ENCODE measurements at regions not wholly inside any gene's neighbourhood (a gene's known extent, or its start where the extent isn't known, plus 50 kb on each side); places are given as distances from the start of the nearest gene placed in this dataset.

GRCh38 chr3:118557513-118557912, 477.1 kb downstream of the IGSF11 start:
- H3K4me3 ChIP-seq (ENCODE audit: low read length), result no peak overlapping the region
- H2AFZ ChIP-seq (ENCODE audit: low read length), result no peak overlapping the region
- DNase-seq, result no peak
- H4K20me1 ChIP-seq (ENCODE audit: insufficient read depth, low read length), result no peaks in the 10 kb centered on the region
- no peaks in the 10 kb centered on the region for H3K79me2 ChIP-seq (ENCODE audit: low read length)
- no peaks in the 10 kb centered on the region for H3K4me1 ChIP-seq (ENCODE audit: low read length)
- no peak for TF ChIP-seq CTCF (IDR thresholded peaks at IDR 0.05; ENCODE audit: low read length)
- TF ChIP-seq EZH2 (optimal IDR thresholded peaks at IDR 0.05; ENCODE audit: low read depth, low read length), result no peak
- no peak for TF ChIP-seq EZH2phosphoT487 (IDR thresholded peaks at IDR 0.05; ENCODE audit: low read length)
- H3K27me3 ChIP-seq (replicated peaks; ENCODE audit: insufficient read depth, low read length), result no peaks in the 10 kb centered on the region
- no peak overlapping the region for H3K27ac ChIP-seq (ENCODE audit: low read length)
- no peak overlapping the region for H3K4me2 ChIP-seq (ENCODE audit: low read depth, low read length)
- no peaks in the 10 kb centered on the region for H3F3A ChIP-seq (ENCODE audit: insufficient read depth, low read length)
- no peaks in the 10 kb centered on the region for H3K36me3 ChIP-seq (replicated peaks; ENCODE audit: insufficient read depth, low read length)
- H3K9me3 ChIP-seq (replicated peaks; ENCODE audit: insufficient read depth, low read length), result no peaks in the 10 kb centered on the region
- H3K9ac ChIP-seq (ENCODE audit: low read length), result no peak overlapping the region
- H3K9me2 ChIP-seq (replicated peaks; ENCODE audit: insufficient read depth, low read length), result no peaks in the 10 kb centered on the region

- Histone ChIP-seq H3K9me2 (replicated peaks; ENCODE audit: insufficient read depth, low read length) (no peaks in the 10 kb centered on the region), H4K20me1 (ENCODE audit: insufficient read depth, low read length) (no peaks in the 10 kb centered on the region), H3K36me3 (replicated peaks; ENCODE audit: insufficient read depth, low read length) (no peaks in the 10 kb centered on the region), H3K4me3 (ENCODE audit: low read length) (no peak overlapping the region), H3K9me3 (replicated peaks; ENCODE audit: insufficient read depth, low read length) (no peaks in the 10 kb centered on the region), H3K79me2 (ENCODE audit: low read length) (no peaks in the 10 kb centered on the region), H3F3A (ENCODE audit: insufficient read depth, low read length) (no peaks in the 10 kb centered on the region), H3K4me2 (ENCODE audit: low read depth, low read length) (no peak overlapping the region), H3K27me3 (replicated peaks; ENCODE audit: insufficient read depth, low read length) (no peaks in the 10 kb centered on the region), H3K9ac (ENCODE audit: low read length) (no peak overlapping the region), H3K27ac (ENCODE audit: low read length) (no peak overlapping the region), H3K4me1 (ENCODE audit: low read length) (no peaks in the 10 kb centered on the region), H2AFZ (ENCODE audit: low read length) (no peak overlapping the region)
- TF ChIP-seq CTCF (IDR thresholded peaks at IDR 0.05; ENCODE audit: low read length), result no peak
- no peak for TF ChIP-seq EZH2 (optimal IDR thresholded peaks at IDR 0.05; ENCODE audit: low read depth, low read length)
- no peak for TF ChIP-seq EZH2phosphoT487 (IDR thresholded peaks at IDR 0.05; ENCODE audit: low read length)
- no peak for DNase-seq
Observed at GRCh38 chr3:118559286-118559685, 475.4 kb downstream of the IGSF11 start.

GRCh38 chr3:118564800-118565199, 469.8 kb downstream of the IGSF11 start:
- H3K9me2 ChIP-seq (replicated peaks; ENCODE audit: insufficient read depth, low read length), result no peaks in the 10 kb centered on the region
- H3K9ac ChIP-seq (ENCODE audit: low read length), result no peak overlapping the region
- H3K36me3 ChIP-seq (replicated peaks; ENCODE audit: insufficient read depth, low read length), result no peaks in the 10 kb centered on the region
- no peaks in the 10 kb centered on the region for H3K4me1 ChIP-seq (ENCODE audit: low read length)
- H2AFZ ChIP-seq (ENCODE audit: low read length), result no peak overlapping the region
- H3K4me2 ChIP-seq (ENCODE audit: low read depth, low read length), result no peak overlapping the region
- no peak for TF ChIP-seq EZH2phosphoT487 (IDR thresholded peaks at IDR 0.05; ENCODE audit: low read length)
- no peak for TF ChIP-seq CTCF (IDR thresholded peaks at IDR 0.05; ENCODE audit: low read length)
- no peak for TF ChIP-seq EZH2 (optimal IDR thresholded peaks at IDR 0.05; ENCODE audit: low read depth, low read length)
- no peak for DNase-seq
- H3K9me3 ChIP-seq (replicated peaks; ENCODE audit: insufficient read depth, low read length), result no peaks in the 10 kb centered on the region
- H4K20me1 ChIP-seq (ENCODE audit: insufficient read depth, low read length), result no peaks in the 10 kb centered on the region
- H3K79me2 ChIP-seq (ENCODE audit: low read length), result no peaks in the 10 kb centered on the region
- H3K27me3 ChIP-seq (replicated peaks; ENCODE audit: insufficient read depth, low read length), result no peaks in the 10 kb centered on the region
- no peak overlapping the region for H3K4me3 ChIP-seq (ENCODE audit: low read length)
- H3F3A ChIP-seq (ENCODE audit: insufficient read depth, low read length), result no peaks in the 10 kb centered on the region
- no peak overlapping the region for H3K27ac ChIP-seq (ENCODE audit: low read length)

All from MM.1S (cell line).